Spleen (tissue), 11 donors: ENCODE measurements at regions not wholly inside any gene's neighbourhood (a gene's known extent, or its start where the extent isn't known, plus 50 kb on each side); places are given as distances from the start of the nearest gene placed in this dataset.

Experiments used
- DNase-seq: peaks from one replicate; pipeline ENCODE4 v3.0.0-alpha.2; 2020
- H3K27ac ChIP-seq, 8 donors: fragments of 200-600 bp; sonication (generic) in 7 of 8; 1 replicate in 4 of 8; 2 replicates in 4 of 8; pipeline versions ENCODE4 v1.5.0 to v1.8.0; 2016 to 2021; ENCODE audit warnings: inconsistent platforms in 4 of 8, mild to moderate bottlenecking in 4 of 8, moderate library complexity in 1 of 8
- H3K27me3 ChIP-seq, 7 donors: fragments of 200-600 bp; sonication (generic) in 6 of 7; replicated peaks in 1 of 7; 1 replicate in 4 of 7; 2 replicates in 3 of 7; pipeline versions ENCODE4 v1.5.0 to v1.8.0; 2016 to 2021; ENCODE audit warnings: inconsistent platforms in 3 of 7, mild to moderate bottlenecking in 1 of 7
- H3K36me3 ChIP-seq, 6 donors: fragments of 200-600 bp; sonication (generic) in 5 of 6; 1 replicate in 4 of 6; 2 replicates in 2 of 6; pipeline versions ENCODE4 v1.5.0 to v1.8.0; 2016 to 2021; ENCODE audit warnings: inconsistent platforms in 2 of 6
- H3K4me1 ChIP-seq, 6 donors: fragments of 200-600 bp; sonication (generic) in 5 of 6; 1 replicate in 3 of 6; 2 replicates in 3 of 6; pipeline versions ENCODE4 v1.5.0 to v1.8.0; 2016 to 2021; ENCODE audit warnings: inconsistent platforms in 3 of 6
- H3K4me3 ChIP-seq, 8 donors: fragments of 200-600 bp; sonication (generic) in 7 of 8; 1 replicate in 4 of 8; 2 replicates in 4 of 8; pipeline versions ENCODE4 v1.5.0 to v1.8.0; 2016 to 2021; ENCODE audit warnings: inconsistent platforms in 4 of 8, mild to moderate bottlenecking in 4 of 8, moderate library complexity in 2 of 8
- H3K9me3 ChIP-seq, 8 donors: fragments of 200-600 bp; sonication (generic) in 7 of 8; 1 replicate in 4 of 8; 2 replicates in 4 of 8; pipeline versions ENCODE4 v1.5.0 to v1.8.0; 2016 to 2021; ENCODE audit warnings: inconsistent platforms in 4 of 8
- CTCF ChIP-seq, 11 experiments: fragments of 200-600 bp in 7 of 11; fragments of 450-650 bp in 4 of 11; sonication (generic) in 4 of 11; IDR thresholded peaks in 8 of 11; conservative IDR thresholded peaks in 3 of 11; 1 replicate in 7 of 11; 2 replicates in 4 of 11; pipeline versions ENCODE4 v1.4.0 to v1.8.0; 2016 to 2021; ENCODE audit warnings: antibody characterized with exemption in 11 of 11, inconsistent platforms in 4 of 11, mild to moderate bottlenecking in 1 of 11
- POLR2A ChIP-seq, 3 donors: fragments of 450-650 bp; IDR thresholded peaks; one replicate each; pipeline ENCODE4 v1.5.1; 2017; ENCODE audit warnings: antibody characterized with exemption in 3 of 3, mild to moderate bottlenecking in 1 of 3
- POLR2AphosphoS5 ChIP-seq, 3 donors: sonication (generic); formaldehyde crosslinking; IDR thresholded peaks; one replicate each; pipeline ENCODE4 v1.5.1; 2017; ENCODE audit warnings: antibody characterized with exemption in 3 of 3
- WGBS, 5 donors: extraction: QIAGEN DNeasy Blood & Tissue Kit in 3 of 5; methylation state at CpG; one replicate each; pipeline versions ENCODE4 v1.1.5 to v1.1.7; 2013 to 2018; 5-methylcytosine and 5-hydroxymethylcytosine counted together
- intact Hi-C: fragments of 100-400 bp; cut with DNase I; formaldehyde crosslinking; loops from one replicate; pipeline ENCODE4 v1.15.0; 2023; ENCODE audit warnings: low total_unique reads
- donor health status: healthy with polysubstance abuse.
- donor health status: DM: no; HTN: no; CAD: no; lungs with moderate emphysema.
- donor health status: DM: no; HTN: no; CAD: no.
- donor health status: Bipolar disorder and iron deficiency.
- donor health status: healthy.
- donor health status: DM: no; HTN: no; CAD: no.
- donor health status: DM: yes; HTN: yes; CAD: no.

GRCh38 chr20:11676630-11677287 lies 240.9 kb upstream of the BTBD3 start:
- intact Hi-C loops: loop anchor here (5.0 kb wide), 1 partner anchor 1426 kb away; no protein-coding TSS in a partner anchor
- Histone ChIP-seq H3K4me3 (no peak overlapping the region), H3K36me3 (no peaks in the 10 kb centered on the region), H3K27me3 (no peaks in the 10 kb centered on the region), H3K27ac (no peak overlapping the region), H3K4me1 (no peaks in the 10 kb centered on the region), H3K9me3 (no peaks in the 10 kb centered on the region)
- DNase-seq: no peak
- TF ChIP-seq POLR2AphosphoS5 (IDR thresholded peaks at IDR 0.05) (no peak), POLR2A (IDR thresholded peaks at IDR 0.05) (no peak), CTCF (IDR thresholded peaks at IDR 0.05 in 8 of 11, conservative IDR thresholded peaks at IDR 0.05 in 3 of 11) (peak in 10 of 11 experiments; percentile 19 to 68 (median 58))
- WGBS, 5 donors: 72 to 86% (median 73%) methylated on average over 2 of the region's 2 CpGs

- DNase-seq: no peak
- no peaks in the 10 kb centered on the region for H3K4me1 ChIP-seq
- no peak for TF ChIP-seq CTCF (IDR thresholded peaks at IDR 0.05 in 8 of 11, conservative IDR thresholded peaks at IDR 0.05 in 3 of 11)
- no peak for TF ChIP-seq POLR2A (IDR thresholded peaks at IDR 0.05)
- TF ChIP-seq POLR2AphosphoS5 (IDR thresholded peaks at IDR 0.05): no peak
- intact Hi-C loops: loop anchor here (5.0 kb wide), 1 partner anchor 1425 kb away; no protein-coding TSS in a partner anchor
- H3K27ac ChIP-seq: no peak overlapping the region
- WGBS, 5 donors: 86 to 94% (median 92%) methylated on average over 3 of the region's 3 CpGs
- no peaks in the 10 kb centered on the region for H3K27me3 ChIP-seq
- H3K36me3 ChIP-seq: no peaks in the 10 kb centered on the region
- no peak overlapping the region for H3K4me3 ChIP-seq
- no peaks in the 10 kb centered on the region for H3K9me3 ChIP-seq
Measured at GRCh38 chr20:11677428-11677827, 240.3 kb upstream of the BTBD3 start.

- Histone ChIP-seq H3K27me3 (no peaks in the 10 kb centered on the region), H3K36me3 (no peaks in the 10 kb centered on the region), H3K27ac (no peak overlapping the region), H3K9me3 (no peaks in the 10 kb centered on the region), H3K4me3 (no peak overlapping the region), H3K4me1 (no peaks in the 10 kb centered on the region)
- TF ChIP-seq CTCF (IDR thresholded peaks at IDR 0.05 in 8 of 11, conservative IDR thresholded peaks at IDR 0.05 in 3 of 11) (no peak), POLR2A (IDR thresholded peaks at IDR 0.05) (no peak), POLR2AphosphoS5 (IDR thresholded peaks at IDR 0.05) (no peak)
- 78 to 89% (median 84%) methylated on average over 3 of the region's 3 CpGs for WGBS, 5 donors
- DNase-seq: no peak
- intact Hi-C loops: loop anchor here (5.0 kb wide), 1 partner anchor 1424 kb away; no protein-coding TSS in a partner anchor
Measured at GRCh38 chr20:11677836-11678235, 239.9 kb upstream of the BTBD3 start.

GRCh38 chr20:11682285-11682684 lies 235.4 kb upstream of the BTBD3 start:
- Histone ChIP-seq H3K27ac (no peak overlapping the region), H3K27me3 (peaks cover 0 to 22% (median 8%) of the 10 kb centered on the region in 7 donors), H3K4me1 (peaks cover 0 to 8% (median 4%) of the 10 kb centered on the region in 6 donors), H3K9me3 (no peaks in the 10 kb centered on the region), H3K36me3 (no peaks in the 10 kb centered on the region), H3K4me3 (no peak overlapping the region)
- TF ChIP-seq CTCF (IDR thresholded peaks at IDR 0.05 in 8 of 11, conservative IDR thresholded peaks at IDR 0.05 in 3 of 11): no peak
- no peak for TF ChIP-seq POLR2AphosphoS5 (IDR thresholded peaks at IDR 0.05)
- TF ChIP-seq POLR2A (IDR thresholded peaks at IDR 0.05): no peak
- no peak for DNase-seq
- 78 to 82% (median 81%) methylated on average over 3 of the region's 3 CpGs for WGBS, 5 donors
- intact Hi-C loops: no loop called here
